ENCODE measurements at regions not wholly inside any gene's neighbourhood (a gene's known extent, or its start where the extent isn't known, plus 50 kb on each side); places are given as distances from the start of the nearest gene placed in this dataset.
A peak's percentile ranks its signal among the peaks of the same experiment; 100 is the strongest.

DNA sequence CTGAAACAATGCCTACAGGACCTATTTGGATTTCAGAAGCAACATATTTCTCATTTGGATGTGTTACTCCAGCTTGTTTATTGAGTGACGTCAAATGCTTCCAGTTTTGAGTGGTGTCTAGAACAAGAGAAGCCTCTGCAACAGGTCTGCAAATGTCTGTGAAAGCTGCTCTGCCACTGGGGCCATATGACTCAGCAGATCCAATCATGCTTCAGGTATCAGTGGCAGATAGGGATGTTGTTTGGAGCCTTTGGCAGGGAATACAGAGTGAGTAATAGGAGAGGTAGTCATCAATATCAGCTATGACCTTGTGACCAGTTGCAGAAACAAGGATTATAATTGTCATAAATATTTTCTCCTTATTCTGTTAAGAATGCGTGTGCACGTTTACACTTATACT lies 141.1 kb upstream of the ZXDA start:
- ChIA-PET POLR2A (no interaction called here), CTCF (no interaction called here)
- no peak for DNase-seq
- H3K4me1 ChIP-seq (ENCODE audit: insufficient read depth, low read length): no peaks in the 10 kb centered on the region
- Mint-ChIP-seq H3K4me3 (no peak overlapping the region), H3K27ac (no peak overlapping the region), H3K36me3 (peaks cover 0 to 6% (median 0%) of the 10 kb centered on the region in 3 donors), H3K9me3 (peaks cover 2 to 13% (median 10%) of the 10 kb centered on the region in 5 donors), H3K4me1 (no peaks in the 10 kb centered on the region), H3K27me3 (peaks cover 0 to 6% of the 10 kb centered on the region in 2 donors)
- no peaks in the 10 kb centered on the region for H3K27me3 ChIP-seq (ENCODE audit: insufficient read depth, low read length, poor library complexity, severe bottlenecking)
- H3K4me3 ChIP-seq (ENCODE audit: low read length): no peak overlapping the region
- no peak overlapping the region for H3K27ac ChIP-seq (ENCODE audit: low read depth, low read length)
- no peaks in the 10 kb centered on the region for H3K9me3 ChIP-seq (ENCODE audit: low read length)
- H3K36me3 ChIP-seq (ENCODE audit: insufficient read depth, low read length): no peaks in the 10 kb centered on the region

GRCh38 chrX:58044130-58044529 lies 133.9 kb upstream of the ZXDA start:
- ChIA-PET POLR2A (no interaction called here), CTCF (no interaction called here)
- no peaks in the 10 kb centered on the region for H3K36me3 ChIP-seq (ENCODE audit: insufficient read depth, low read length)
- no peaks in the 10 kb centered on the region for H3K9me3 ChIP-seq (ENCODE audit: low read length)
- no peak overlapping the region for H3K27ac ChIP-seq (ENCODE audit: low read depth, low read length)
- Mint-ChIP-seq H3K9me3 (peaks cover 2 to 13% (median 10%) of the 10 kb centered on the region in 5 donors), H3K36me3 (peaks cover 0 to 6% (median 0%) of the 10 kb centered on the region in 3 donors), H3K4me1 (no peaks in the 10 kb centered on the region), H3K27me3 (peaks cover 2 to 3% of the 10 kb centered on the region in 2 donors), H3K27ac (no peak overlapping the region), H3K4me3 (no peak overlapping the region)
- H3K27me3 ChIP-seq (ENCODE audit: insufficient read depth, low read length, poor library complexity, severe bottlenecking): no peaks in the 10 kb centered on the region
- no peaks in the 10 kb centered on the region for H3K4me1 ChIP-seq (ENCODE audit: insufficient read depth, low read length)
- no peak for DNase-seq
- no peak overlapping the region for H3K4me3 ChIP-seq (ENCODE audit: low read length)

- peak in 4 of 5 donors; percentile 1 to 24 (median 13) for DNase-seq
- ChIA-PET POLR2A (no interaction called here), CTCF (interaction anchor here (1.3 kb wide), 1 partner anchor 11 kb away, joined by 5 read pairs; no protein-coding TSS in a partner anchor)
- no peak overlapping the region for H3K4me3 Mint-ChIP-seq
- Histone ChIP-seq H3K36me3 (ENCODE audit: insufficient read depth, low read length) (no peaks in the 10 kb centered on the region), H3K27ac (ENCODE audit: low read depth, low read length) (no peak overlapping the region), H3K4me1 (ENCODE audit: insufficient read depth, low read length) (peaks cover 2% of the 10 kb centered on the region), H3K27me3 (ENCODE audit: insufficient read depth, low read length, poor library complexity, severe bottlenecking) (no peaks in the 10 kb centered on the region), H3K4me3 (ENCODE audit: low read length) (no peak overlapping the region), H3K9me3 (ENCODE audit: low read length) (no peaks in the 10 kb centered on the region)
- H3K27me3 Mint-ChIP-seq: no peaks in the 10 kb centered on the region
- H3K36me3 Mint-ChIP-seq: no peaks in the 10 kb centered on the region
- no peaks in the 10 kb centered on the region for H3K4me1 Mint-ChIP-seq
- H3K9me3 Mint-ChIP-seq: no peaks in the 10 kb centered on the region
- H3K27ac Mint-ChIP-seq: no peak overlapping the region
These were observed 115.7 kb upstream of the ZXDA start for GRCh38 chrX:58025979-58026378.

- POLR2A ChIA-PET: no interaction called here
- DNase-seq: no peak
- H3K36me3 Mint-ChIP-seq: no peaks in the 10 kb centered on the region
These were observed 75.7 kb upstream of the ZXDA start for GRCh38 chrX:57985951-57986350.

GRCh38 chrX:57984620-57985019 lies 74.4 kb upstream of the ZXDA start:
- Histone ChIP-seq H3K27ac (ENCODE audit: low read depth, low read length) (no peak overlapping the region), H3K4me3 (ENCODE audit: low read length) (no peak overlapping the region), H3K9me3 (ENCODE audit: low read length) (no peaks in the 10 kb centered on the region), H3K27me3 (ENCODE audit: insufficient read depth, low read length, poor library complexity, severe bottlenecking) (no peaks in the 10 kb centered on the region), H3K4me1 (ENCODE audit: insufficient read depth, low read length) (no peaks in the 10 kb centered on the region), H3K36me3 (ENCODE audit: insufficient read depth, low read length) (no peaks in the 10 kb centered on the region)
- no peak overlapping the region for H3K27ac Mint-ChIP-seq
- H3K27me3 Mint-ChIP-seq: peaks cover 0 to 21% of the 10 kb centered on the region in 2 donors
- no peak overlapping the region for H3K4me3 Mint-ChIP-seq
- no peaks in the 10 kb centered on the region for H3K4me1 Mint-ChIP-seq
- peaks cover 9 to 15% (median 10%) of the 10 kb centered on the region in 5 donors for H3K9me3 Mint-ChIP-seq
- POLR2A ChIA-PET: no interaction called here
- CTCF ChIA-PET: no interaction called here
- no peak for DNase-seq
- no peaks in the 10 kb centered on the region for H3K36me3 Mint-ChIP-seq

More at GRCh38 chrX:57985951-57986350, 75.7 kb upstream of the ZXDA start:
- Histone ChIP-seq H3K27ac (ENCODE audit: low read depth, low read length) (no peak overlapping the region), H3K4me1 (ENCODE audit: insufficient read depth, low read length) (no peaks in the 10 kb centered on the region), H3K4me3 (ENCODE audit: low read length) (no peak overlapping the region), H3K9me3 (ENCODE audit: low read length) (no peaks in the 10 kb centered on the region), H3K27me3 (ENCODE audit: insufficient read depth, low read length, poor library complexity, severe bottlenecking) (no peaks in the 10 kb centered on the region), H3K36me3 (ENCODE audit: insufficient read depth, low read length) (no peaks in the 10 kb centered on the region)
- peaks cover 0 to 18% of the 10 kb centered on the region in 2 donors for H3K27me3 Mint-ChIP-seq
- H3K4me3 Mint-ChIP-seq: no peak overlapping the region
- H3K9me3 Mint-ChIP-seq: peaks cover 9 to 14% (median 11%) of the 10 kb centered on the region in 5 donors
- CTCF ChIA-PET: no interaction called here
- H3K4me1 Mint-ChIP-seq: no peaks in the 10 kb centered on the region
- no peak overlapping the region for H3K27ac Mint-ChIP-seq

GRCh38 chrX:57977992-57978391 lies 67.7 kb upstream of the ZXDA start:
- no peak overlapping the region for H3K4me3 Mint-ChIP-seq
- H3K4me1 Mint-ChIP-seq: no peaks in the 10 kb centered on the region
- DNase-seq: no peak
- no peak overlapping the region for H3K4me3 ChIP-seq (ENCODE audit: low read length)
- no peaks in the 10 kb centered on the region for H3K36me3 ChIP-seq (ENCODE audit: insufficient read depth, low read length)
- H3K36me3 Mint-ChIP-seq: no peaks in the 10 kb centered on the region
- ChIA-PET POLR2A (no interaction called here), CTCF (no interaction called here)
- no peaks in the 10 kb centered on the region for H3K9me3 ChIP-seq (ENCODE audit: low read length)
- H3K27me3 Mint-ChIP-seq: peaks cover 0 to 18% of the 10 kb centered on the region in 2 donors
- H3K27ac ChIP-seq (ENCODE audit: low read depth, low read length): no peak overlapping the region
- no peaks in the 10 kb centered on the region for H3K4me1 ChIP-seq (ENCODE audit: insufficient read depth, low read length)
- peak overlapping the region in 1 of 8 donors; percentile 58 for H3K27ac Mint-ChIP-seq
- peaks cover 0 to 2% (median 0%) of the 10 kb centered on the region in 5 donors for H3K9me3 Mint-ChIP-seq
- H3K27me3 ChIP-seq (ENCODE audit: insufficient read depth, low read length, poor library complexity, severe bottlenecking): no peaks in the 10 kb centered on the region

- H3K4me3 Mint-ChIP-seq: no peak overlapping the region
- H3K27me3 Mint-ChIP-seq: peaks cover 0 to 10% of the 10 kb centered on the region in 2 donors
- Histone ChIP-seq H3K4me1 (ENCODE audit: insufficient read depth, low read length) (no peaks in the 10 kb centered on the region), H3K9me3 (ENCODE audit: low read length) (no peaks in the 10 kb centered on the region), H3K4me3 (ENCODE audit: low read length) (no peak overlapping the region), H3K27me3 (ENCODE audit: insufficient read depth, low read length, poor library complexity, severe bottlenecking) (no peaks in the 10 kb centered on the region), H3K27ac (ENCODE audit: low read depth, low read length) (no peak overlapping the region), H3K36me3 (ENCODE audit: insufficient read depth, low read length) (no peaks in the 10 kb centered on the region)
- H3K9me3 Mint-ChIP-seq: peaks cover 7 to 18% (median 13%) of the 10 kb centered on the region in 5 donors
- DNase-seq: no peak
- ChIA-PET CTCF (no interaction called here), POLR2A (no interaction called here)
- H3K36me3 Mint-ChIP-seq: no peaks in the 10 kb centered on the region
- H3K27ac Mint-ChIP-seq: no peak overlapping the region
- no peaks in the 10 kb centered on the region for H3K4me1 Mint-ChIP-seq
These were observed 54.7 kb upstream of the ZXDA start for GRCh38 chrX:57964975-57965374.
